Stimulated activated CD4-positive, alpha-beta T cell treated with anti-CD3 and anti-CD28 coated beads, Interleukin-4, amount 100 ng/mL, for 48 hours (primary cell): ENCODE measurements at regions not wholly inside any gene's neighbourhood (a gene's known extent, or its start where the extent isn't known, plus 50 kb on each side); places are given as distances from the start of the nearest gene placed in this dataset.

Experiments used
- DNase-seq, 2 donors: peaks; one replicate each; pipeline ENCODE4 v3.0.0-alpha.2; 2020; ENCODE audit warnings: low read depth in 2 of 2

DNA sequence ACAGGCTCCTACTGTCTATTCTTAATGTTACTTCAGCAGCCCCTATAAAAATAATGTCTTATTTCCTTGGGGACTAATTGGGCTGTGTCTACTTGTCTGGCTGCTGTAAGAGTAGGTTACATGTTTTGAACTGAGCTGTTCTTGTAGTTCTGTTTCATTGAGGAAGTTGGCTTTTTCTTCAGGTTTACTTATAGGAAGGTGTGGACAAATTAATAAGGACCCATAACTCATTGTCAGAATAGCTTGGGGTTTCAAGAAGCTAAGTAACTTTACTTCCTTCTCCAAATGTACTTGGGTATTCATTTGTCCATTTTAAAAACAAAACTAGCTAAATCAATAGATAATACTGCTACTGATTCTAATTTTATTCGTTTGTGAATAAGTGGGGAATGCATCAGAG, 487.2 kb downstream of the FAT4 start:
- no peak for DNase-seq

GRCh38 chr4:125808022-125808421, 493.3 kb downstream of the FAT4 start:
- no peak for DNase-seq

GRCh38 chr4:125808570-125808969, 493.8 kb downstream of the FAT4 start:
- no peak for DNase-seq

DNA sequence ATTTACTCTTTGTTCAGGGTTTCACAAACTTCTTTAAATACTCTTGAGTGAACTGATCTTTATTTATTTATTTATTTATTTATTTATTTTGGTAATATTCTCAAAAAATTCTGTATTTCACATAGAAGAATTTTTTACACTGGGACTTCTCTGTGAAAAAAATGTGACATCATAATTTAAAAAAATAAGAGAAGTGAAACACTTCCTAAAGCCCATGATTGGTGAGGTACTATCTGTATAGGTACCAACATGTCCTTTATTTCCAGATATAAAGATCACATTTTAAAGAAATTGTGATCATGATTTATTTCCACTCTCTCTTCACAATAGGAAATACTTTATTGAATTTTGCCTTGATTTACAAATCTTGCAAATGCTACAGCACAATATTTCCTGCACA, 497.1 kb downstream of the FAT4 start:
- DNase-seq, result no peak

DNA sequence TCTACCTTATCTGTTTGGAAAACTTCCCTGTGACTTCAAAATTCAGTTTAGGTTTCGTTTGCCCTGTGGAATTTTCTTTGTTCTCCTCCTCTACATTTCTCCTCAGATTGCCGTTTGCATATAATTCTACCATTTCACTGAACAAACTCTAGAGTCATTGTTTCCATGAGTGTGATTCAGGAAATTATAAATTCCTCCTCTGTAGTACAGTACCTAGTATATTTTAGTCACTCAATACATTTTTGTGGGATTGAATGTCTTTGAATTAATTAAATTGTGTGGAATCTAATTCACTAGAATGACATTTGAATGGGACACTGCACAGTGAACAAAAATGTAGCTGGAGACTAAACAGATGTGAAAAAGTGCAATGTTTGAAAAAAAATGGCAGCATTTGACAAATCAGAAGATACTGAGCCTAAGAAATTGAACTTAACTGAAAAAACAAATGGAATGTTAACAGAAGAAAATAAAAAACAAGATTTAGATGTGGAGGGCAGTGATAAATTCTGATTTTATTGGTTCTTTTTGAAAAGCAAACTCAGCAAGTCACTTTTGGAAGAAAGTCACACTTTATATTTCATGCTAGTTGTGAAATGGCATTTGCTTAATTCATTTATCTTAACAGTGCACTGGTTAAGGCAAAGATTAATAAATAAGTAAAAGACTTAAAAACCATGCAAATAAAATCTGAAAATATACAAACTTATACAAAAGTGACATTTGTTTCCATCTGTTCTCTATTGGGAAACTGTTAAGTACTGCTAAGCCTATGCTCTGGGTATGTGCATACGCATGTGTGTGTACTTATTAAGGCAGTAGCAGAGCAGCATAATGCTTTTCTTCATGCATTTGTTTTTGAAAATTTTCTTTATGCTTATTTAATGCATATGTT, 512.3 kb downstream of the FAT4 start:
- no peak for DNase-seq

DNA sequence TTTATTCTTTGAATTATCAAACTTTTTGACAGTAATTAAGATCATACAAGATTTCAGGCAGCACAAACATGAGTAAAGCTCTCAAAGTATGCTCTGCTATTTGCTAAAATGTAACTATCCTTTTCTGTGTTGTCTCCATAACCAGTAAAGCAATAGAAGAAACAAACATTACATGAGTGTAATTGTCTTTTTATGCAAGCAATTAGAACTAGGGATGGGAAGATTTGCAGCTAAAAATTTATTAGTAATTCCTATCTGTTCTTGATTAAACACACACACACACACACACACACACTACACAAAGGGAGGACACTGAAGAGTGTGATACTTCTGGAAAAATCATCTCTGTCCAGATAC, 512.9 kb downstream of the FAT4 start:
- DNase-seq, result no peak

DNA sequence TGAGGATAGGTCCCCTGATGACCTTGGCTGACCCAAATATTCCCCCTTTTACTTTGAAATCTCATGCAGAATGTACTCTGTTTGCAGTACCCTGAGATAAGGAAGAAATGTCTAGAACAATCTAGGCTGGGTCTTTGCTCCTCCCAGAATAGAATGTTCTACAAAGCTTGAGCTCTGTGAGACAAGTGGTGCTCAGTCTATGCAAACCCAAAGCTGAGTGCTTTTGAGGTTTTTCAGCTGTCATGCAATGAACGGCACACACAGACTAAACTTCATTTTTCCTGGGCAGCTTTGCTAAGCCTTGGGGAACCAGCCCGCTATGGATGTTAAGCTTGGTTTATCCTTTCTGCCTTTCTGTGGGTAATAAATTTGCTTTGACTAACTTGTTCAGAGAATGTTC, 513.6 kb downstream of the FAT4 start:
- no peak for DNase-seq

DNA sequence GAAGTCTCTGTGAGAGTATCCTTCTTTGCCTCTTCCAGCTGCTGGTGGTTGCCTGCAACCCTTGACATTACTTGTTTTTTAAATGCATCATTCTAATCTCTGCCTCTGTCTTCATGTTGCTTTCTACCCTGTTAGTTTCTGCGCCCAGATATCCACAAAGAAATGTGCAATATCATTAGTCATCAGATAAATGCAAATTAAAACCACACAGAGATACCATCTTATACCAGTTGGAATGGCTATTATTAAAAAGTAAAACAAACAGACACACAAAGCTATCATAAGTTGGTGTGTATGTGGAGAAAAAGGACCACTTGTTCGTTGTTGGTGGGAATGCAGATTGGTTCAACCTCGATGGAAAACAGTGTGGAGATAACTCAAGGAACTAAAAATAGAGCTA, 517.4 kb downstream of the FAT4 start:
- DNase-seq, result no peak

GRCh38 chr4:125836597-125837195, 521.9 kb downstream of the FAT4 start:
- DNase-seq, result no peak

GRCh38 chr4:125837493-125838201, 522.9 kb downstream of the FAT4 start:
- DNase-seq, result no peak

GRCh38 chr4:125838202-125838601, 523.4 kb downstream of the FAT4 start:
- no peak for DNase-seq

DNA sequence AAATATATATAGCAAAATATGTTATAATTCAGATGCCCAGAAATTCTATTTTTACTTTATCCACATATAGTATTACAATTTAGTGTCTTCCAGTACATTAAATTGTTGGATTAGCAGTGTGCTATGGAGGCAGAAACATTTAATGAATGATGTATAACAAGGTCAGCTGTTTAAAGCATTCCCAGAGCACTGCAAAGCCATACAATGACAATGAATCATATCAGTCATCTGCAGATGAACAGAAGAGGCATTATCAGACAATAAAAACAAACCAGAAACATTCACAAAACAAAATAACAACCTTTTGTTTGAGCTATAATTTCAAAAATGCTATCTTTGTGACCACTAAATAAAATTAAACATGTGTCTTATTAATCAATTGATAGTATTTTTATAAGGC, 524.2 kb downstream of the FAT4 start:
- no peak for DNase-seq

GRCh38 chr4:125843947-125844346, 529.2 kb downstream of the FAT4 start:
- no peak for DNase-seq

- DNase-seq, result no peak
These were observed 532.8 kb downstream of the FAT4 start for GRCh38 chr4:125847518-125847917.

GRCh38 chr4:125849869-125850268, 535.1 kb downstream of the FAT4 start:
- DNase-seq, result no peak

DNA sequence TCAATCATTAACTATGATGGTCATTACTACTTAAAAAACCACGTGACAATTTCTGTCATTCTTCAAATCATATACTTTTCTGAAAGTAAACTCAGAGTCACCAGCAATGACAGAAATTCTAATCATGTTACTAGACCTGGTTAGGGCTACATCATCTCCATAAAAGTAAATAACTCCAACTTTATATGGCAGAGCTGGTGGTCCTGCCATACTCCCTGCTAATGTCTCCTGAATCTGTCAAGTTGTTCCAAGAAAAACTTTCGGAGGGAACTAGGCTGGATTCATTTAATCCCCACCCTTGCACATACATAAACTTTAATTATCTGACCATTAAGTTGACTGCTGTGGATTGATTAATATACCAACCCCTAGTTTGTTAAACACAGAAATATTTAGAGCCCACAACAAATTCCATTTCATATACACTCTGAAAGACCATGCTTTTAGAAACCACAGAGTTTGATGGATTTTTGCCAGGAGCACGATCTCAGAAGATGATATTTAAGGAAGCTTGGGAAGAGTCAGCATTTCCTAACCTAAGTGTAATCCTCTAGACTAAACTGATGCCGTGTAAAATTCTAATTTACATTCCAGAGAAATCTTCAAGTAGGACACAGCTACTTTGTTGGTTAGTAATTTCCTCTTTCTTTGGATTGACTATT, 577.0 kb downstream of the FAT4 start:
- DNase-seq, result no peak

DNA sequence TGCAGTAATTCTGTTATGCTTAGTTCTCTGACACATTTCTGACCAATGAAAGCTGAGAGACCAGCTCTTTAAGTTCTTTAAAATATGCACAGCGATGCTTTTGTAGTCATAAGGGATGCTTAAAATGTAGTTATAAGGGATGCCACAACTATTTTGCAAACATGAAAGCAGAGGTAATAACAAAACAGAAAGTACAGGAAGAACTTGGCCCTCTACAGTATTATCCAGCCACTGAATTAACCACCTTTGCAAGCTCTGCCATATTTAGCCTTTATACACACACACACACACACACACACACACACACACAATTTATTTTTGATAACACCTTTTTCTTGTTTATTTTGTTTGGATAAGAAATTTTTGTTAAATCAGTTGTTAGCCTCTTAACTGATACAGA, 590.0 kb downstream of the FAT4 start:
- DNase-seq, result no peak

GRCh38 chr4:125911058-125911457, 596.3 kb downstream of the FAT4 start:
- DNase-seq, result no peak

DNA sequence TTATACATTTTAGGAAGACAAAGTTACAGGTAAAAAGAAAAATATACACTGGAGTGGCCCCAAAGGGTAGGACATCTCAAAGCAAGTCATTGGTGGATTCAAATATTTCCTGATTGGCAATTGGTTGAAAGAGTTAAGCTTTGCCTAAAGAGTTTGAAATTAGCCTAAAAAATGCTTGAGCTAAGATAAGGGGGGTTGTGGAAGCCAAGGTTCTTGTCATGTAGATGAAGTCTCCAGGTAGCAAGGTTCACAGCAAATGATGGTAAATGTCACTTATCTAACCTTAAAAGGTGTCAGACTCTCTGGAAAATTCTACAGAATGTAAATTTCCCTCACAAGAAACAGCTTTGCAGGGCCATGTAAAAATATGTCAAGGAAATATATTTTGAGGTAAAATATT, 596.7 kb downstream of the FAT4 start:
- DNase-seq, result no peak

DNA sequence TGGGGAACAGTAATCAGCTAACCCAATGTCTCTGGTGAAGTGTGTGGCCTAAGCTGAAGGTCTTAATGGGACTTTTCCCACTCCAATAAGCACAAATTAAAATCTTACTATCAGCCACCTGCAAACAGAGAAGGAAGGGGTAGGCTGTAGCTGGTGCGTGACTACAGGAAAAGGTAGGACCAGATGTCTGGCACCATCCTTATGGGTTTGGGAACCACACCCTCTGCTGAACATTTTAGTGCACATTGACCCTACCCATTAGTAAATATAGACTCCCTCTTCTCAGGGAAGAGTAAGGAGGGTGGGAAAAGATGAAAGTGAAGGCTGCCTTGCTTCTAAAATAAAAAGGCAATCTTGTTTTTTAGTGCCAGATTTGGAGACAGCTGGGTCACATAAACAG, 602.8 kb downstream of the FAT4 start:
- no peak for DNase-seq

DNA sequence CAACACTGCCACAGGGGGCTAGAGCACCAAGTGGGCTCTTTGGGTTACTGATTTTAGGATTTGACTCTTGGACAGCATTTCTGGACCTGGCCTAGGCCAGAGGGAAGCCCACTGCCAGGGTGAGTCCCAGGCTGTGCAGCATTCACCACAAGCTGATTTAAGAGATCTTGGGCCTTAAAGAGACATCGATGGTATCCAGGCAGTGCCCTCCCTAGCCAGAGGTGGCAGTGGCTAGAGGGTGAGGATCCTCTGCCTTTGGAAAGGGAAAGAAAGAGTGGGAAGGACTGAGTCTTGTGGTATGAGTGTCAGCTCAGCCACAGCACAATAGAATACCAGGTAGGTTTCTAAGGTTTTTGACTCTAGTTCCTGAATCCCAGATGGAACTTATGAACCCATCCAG, 613.9 kb downstream of the FAT4 start:
- DNase-seq, result no peak

GRCh38 chr4:125938541-125938940, 623.8 kb downstream of the FAT4 start:
- DNase-seq, result no peak
